MM.1S (cell line): ENCODE measurements at regions not wholly inside any gene's neighbourhood (a gene's known extent, or its start where the extent isn't known, plus 50 kb on each side); places are given as distances from the start of the nearest gene placed in this dataset.

Experiments used
- CTCF ChIP-seq: fragments of 300-600 bp; sonication (generic); IDR thresholded peaks from 2 replicates; pipeline ENCODE4 v1.5.1; 2016; ENCODE audit warnings: antibody characterized with exemption, low read length, mixed read lengths
- EZH2 ChIP-seq: fragments of 300-600 bp; sonication (generic); optimal IDR thresholded peaks from 2 replicates; pipeline ENCODE3; 2017; ENCODE audit warnings: low read depth, mild to moderate bottlenecking, antibody characterized with exemption, low read length, mixed read lengths
- EZH2phosphoT487 ChIP-seq: fragments of 300-600 bp; sonication (generic); IDR thresholded peaks from 2 replicates; pipeline ENCODE4 v1.6.1; 2018; ENCODE audit warnings: antibody characterized with exemption, low read length

DNA sequence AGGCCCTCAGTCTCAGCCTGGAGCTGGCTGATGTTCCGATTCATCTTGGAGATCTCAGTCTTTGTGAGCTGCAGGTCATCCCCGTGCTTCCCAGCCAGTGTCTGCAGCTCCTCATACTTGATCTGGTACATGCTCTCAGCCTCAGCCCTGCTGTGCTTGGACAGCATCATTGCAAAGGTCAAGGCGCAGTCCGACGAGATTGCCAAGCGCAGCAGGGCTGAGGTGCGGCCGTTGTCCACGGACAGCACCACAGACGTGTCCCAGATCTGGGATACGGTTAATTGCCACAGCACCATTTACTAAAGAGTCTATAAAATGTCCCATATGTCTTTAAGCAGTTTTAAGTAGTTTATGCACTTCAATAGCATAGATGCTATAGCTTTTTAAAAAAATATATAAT is 965.7 kb downstream of the FSCB start:
- TF ChIP-seq CTCF (no peak), EZH2 (no peak), EZH2phosphoT487 (no peak)
